GM18519 (cell line): ENCODE measurements at regions not wholly inside any gene's neighbourhood (a gene's known extent, or its start where the extent isn't known, plus 50 kb on each side); places are given as distances from the start of the nearest gene placed in this dataset.

Source experiments
- ATAC-seq: cut with Tn5 transposase; IDR thresholded peaks from one replicate; pipeline ENCODE4 v1.9.1; 2021; ENCODE audit warnings: mild to moderate bottlenecking, moderate library complexity; ENCODE audit not compliant: unreplicated experiment, low FRiP score

DNA sequence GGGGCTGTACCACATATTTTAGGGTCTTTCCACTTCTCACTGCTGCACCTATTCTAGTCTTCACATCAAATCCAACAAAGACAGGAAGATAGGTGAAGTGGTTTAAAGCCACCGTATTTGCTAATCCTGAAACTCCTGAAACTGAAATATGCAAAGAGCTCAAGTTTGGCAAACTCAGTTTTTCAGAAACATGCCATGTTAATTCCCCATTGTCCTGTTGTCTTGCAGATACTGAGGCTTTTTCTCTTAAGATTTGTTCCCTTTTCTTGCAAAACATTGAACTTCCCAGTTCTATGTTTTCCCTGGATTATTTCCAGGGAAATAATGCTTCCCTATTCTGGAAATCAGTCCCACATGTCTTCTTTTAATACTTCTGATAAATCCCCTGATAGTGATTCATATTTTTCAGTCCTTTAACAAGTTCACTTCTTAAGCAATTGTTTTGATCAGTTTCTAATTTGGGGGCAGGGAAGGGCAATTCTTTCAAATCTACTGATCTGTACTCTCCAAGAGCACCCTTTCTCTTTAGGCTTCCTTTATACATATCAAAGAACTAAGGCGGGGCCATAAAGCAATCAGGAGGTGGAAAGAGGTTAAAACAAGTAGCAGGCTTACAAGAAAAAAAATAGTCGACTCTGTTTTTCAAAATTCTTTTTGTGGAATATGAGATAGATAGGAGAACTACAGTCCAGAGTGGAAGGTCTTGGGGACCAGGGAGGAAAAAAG lies 648.5 kb downstream of the BNC2 start:
- peak; percentile 81 for ATAC-seq

DNA sequence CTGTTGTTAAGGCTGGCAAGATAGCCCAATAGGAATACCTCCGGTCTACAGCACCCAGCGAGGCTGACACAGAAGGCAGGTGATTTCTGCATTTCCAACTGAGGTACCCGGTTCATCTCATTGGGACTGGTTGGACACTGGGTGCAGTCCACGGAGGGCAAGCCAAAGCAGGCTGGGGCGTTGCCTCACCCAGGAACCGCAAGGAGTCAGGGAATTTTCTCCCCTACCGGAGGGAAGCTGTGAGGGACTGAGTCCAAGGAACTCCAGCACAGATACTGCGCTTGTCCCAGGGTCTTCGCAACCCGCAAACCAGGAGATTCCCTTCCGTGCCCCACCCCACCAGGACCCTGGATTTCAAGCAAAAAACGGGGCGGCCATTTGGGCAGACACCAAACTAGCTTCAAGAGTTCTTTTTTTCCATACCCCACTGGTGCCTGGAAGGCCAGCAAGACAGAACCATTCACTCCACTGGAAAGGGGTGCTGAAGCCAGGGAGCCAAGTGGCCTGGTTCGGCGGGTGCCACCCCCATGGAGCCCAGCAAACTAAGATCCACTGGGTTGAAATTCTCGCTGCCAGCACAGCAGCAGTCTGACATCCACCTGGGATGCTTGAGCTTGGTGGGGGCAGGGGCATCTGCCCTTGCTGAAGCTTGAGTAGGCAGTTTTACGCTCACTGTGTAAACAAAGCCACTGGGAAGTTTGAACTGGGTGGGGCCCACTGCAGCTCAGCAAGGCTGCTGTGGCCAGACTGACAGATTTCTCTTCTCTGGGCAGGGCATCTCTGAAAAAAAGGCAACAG lies 647.2 kb downstream of the BNC2 start:
- ATAC-seq: no peak

DNA sequence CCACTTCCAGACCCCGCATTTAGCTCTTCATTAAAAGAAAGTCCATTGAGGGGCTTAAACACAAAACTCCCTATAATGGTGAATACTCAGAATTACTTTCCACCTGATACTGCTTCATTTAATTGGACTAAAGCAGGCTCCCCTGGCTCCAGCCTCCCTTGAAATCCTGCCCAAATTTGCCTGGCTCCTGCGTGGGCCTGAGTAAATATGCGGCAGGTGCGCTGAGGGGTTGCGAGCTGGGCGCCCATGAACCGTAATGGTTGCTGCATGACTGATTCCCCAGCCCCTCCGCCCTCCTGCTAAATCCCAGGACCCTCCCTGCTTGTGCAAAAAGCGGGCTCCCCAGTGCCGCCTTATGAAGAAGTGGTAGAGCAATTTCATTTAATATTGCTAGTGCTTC lies 639.7 kb downstream of the BNC2 start:
- no peak for ATAC-seq

GRCh38 chr9:16236311-16236710 lies 634.2 kb downstream of the BNC2 start:
- no peak for ATAC-seq

DNA sequence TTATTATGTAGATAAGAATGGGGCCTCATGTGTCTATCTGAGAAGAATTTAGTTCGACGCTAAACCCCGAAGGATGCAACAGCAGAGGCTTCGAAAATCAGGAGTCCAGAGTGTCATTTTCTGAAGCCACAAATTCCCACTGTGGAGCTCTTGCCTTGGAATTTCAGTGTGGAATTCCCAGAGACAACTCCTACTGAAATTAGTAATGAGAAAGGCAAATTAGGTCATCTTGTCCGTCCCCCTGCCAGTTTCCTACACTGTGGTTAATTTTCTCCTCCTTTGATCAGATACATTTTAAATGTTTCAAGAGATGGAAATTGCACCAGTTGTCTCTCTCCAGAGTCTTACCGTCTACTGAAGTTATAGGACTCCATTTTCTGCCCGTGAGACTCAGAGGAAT lies 633.6 kb downstream of the BNC2 start:
- no peak for ATAC-seq

GRCh38 chr9:16238623-16239138 lies 631.8 kb downstream of the BNC2 start:
- ATAC-seq: no peak

DNA sequence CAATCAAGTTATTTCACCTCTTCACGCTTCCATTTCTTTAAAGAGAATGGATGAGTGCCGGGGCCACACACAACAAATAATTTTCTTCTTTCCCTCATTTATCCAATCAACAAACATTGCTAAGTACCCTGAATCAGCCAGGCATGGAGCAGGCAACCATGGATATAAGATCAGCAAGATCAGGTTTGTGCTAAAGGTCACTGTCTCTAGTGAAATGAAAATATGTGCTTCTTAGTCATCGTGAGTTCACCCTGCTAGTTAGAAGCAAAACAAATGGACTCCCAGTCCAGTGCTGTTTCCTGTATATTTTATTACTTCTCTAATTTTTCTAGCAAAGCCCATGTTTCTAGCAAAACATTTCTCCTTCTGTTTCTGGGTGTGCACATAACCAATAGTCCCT lies 629.2 kb downstream of the BNC2 start:
- ATAC-seq: no peak

GRCh38 chr9:16243798-16244197 lies 626.7 kb downstream of the BNC2 start:
- no peak for ATAC-seq

DNA sequence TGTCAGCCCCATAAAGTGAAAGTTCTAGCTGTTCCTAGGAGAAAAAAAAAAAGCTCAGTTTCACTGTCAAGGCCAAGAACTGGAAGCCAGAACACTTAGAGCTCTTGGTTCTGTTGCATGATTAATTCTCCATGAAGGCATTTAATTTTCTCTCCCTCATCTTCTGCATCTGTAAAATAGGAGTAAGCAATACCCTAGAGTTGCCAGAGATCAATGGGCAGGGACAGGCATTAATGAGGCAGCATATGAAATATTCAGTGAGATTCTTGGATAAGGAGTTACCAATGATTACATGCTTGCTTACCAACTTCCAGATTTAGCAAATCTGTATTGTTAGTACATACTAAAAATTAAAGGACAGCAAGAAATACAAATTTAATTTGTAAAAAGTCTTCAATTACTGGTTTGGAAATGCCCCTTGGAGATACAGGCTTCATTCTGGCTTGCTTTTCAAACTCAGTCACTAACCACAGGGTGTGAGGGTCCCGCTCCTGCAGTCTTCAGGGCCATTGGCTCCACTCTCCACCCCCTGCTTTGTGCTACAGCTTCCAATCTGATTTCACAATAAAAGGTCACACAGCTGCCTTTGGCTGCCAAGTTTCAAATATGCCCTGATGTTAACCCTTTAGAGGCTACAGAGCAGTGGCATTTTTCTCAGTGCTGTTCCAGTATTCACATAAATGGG lies 624.6 kb downstream of the BNC2 start:
- no peak for ATAC-seq

DNA sequence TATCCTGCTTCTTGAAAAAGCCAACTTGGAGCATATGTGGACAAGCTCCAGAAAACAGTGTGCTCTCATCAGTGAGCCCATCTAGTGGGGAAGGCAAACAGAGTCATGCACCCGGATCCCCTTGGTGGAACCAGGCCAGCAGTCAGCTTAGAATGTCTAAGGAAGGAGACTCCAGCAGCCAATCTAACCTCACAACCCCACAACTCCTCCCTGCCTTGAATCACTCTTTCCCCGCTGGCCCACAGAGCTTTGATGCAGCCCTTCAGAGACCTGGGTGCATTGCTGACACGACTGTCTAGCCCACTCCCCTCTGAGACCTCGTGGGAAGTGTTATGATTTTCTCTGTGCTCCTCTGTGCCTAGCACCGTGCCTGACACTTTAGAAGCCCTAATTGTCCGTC lies 623.7 kb downstream of the BNC2 start:
- ATAC-seq: no peak

DNA sequence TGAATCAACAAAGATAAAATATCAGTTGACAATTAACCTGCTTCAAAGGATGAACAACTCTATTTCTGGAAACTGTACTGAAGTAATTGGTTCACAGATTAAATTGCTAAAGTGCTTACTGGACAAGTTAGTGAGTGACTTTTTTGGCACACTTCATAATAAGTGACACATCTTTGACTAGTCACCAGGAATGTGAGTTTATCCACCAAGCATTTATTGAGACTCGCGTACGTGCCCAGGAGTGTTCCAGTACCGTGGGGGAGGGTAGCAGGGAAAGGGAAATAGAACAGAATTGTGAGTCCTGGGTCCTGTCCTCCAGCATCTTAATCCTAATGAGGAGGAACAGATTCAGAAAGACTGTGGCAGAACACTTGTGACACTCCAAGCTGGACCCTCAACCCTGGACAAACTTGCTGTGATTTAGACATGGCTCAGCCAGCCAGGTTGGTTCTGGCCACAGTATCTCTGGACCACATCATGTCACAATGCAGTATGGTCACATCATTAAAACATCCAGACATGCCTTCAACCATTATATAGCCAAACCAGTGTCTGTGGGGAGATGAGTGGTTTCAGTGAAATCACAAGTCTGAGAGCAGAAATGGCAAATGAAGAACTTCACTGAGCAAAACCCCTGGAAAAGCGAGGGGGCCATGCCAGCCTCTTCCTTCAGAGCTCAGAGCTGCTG lies 623.1 kb downstream of the BNC2 start:
- ATAC-seq: no peak

DNA sequence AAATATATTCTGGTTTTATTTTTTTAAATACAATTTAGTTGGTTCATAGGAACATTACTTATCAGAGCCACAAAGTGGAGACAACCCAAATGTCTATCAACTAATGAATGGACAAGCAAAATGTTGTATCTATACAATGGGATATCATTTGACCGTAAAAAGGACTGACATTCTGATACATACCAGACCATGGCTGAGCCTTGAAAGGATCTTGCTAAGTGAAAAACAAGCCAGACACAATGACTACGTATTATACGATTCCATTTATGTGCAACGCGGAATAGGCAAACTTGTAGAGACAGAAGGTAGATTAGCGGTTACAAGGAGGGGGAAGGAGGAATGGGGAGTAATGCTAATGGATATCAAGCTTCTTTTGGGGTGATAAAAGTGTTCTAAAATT lies 621.6 kb downstream of the BNC2 start:
- no peak for ATAC-seq

DNA sequence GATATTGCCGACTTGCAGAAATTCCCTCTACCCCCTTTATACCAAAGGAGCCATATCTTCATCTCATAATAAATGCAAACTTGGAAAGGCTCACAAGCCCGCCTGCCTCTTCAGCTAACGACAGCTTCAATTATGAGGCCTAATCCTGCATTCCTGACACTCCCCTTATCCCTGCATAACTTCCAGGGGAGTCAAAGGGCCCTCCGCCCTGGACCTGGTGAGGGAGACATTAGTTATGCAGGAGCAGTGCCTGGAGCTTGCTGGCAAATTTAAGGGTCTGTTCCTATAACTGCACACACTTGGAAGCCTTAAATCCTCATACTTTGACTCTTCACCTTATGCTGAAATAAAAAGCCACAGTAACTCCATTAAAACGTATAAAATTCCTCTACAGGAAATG lies 617.9 kb downstream of the BNC2 start:
- ATAC-seq: no peak

DNA sequence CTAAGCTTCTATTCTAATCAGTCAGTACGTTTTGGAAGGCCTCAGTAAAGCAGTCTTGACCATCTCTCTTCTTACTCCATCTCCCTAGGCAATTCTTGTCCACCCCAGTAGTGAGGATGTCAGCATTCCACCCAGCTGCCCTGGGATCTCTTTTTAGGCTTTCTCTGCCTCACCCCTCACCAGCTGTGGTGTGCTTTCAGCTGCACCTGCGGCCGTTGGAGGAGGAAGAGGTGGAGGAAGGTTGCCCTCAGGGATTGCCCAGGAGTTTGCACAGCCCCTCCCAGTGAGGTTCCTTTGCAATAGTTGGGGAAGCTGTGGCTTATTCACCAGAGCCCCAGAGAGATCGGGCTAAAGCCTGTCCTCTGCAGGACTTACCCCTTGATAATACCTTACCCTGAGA lies 615.8 kb downstream of the BNC2 start:
- no peak for ATAC-seq

DNA sequence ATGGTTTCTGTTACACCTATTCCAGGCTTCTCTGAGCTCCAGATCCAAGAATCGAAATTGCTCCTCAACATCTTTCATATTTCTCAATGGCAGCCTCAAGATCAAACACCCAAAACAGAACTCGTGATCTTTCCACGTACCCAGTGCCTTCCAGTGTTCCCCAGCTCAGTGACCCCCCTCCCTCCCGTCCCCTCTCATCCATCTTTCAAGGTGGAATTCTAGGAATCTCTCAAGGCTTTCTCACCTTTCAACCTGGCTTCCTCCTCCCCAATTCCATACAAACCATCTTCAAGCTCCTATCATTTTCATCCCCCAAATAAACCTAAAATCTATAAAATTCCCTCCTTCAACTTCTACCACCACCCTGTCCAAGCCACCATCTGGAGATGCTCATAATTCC lies 615.3 kb downstream of the BNC2 start:
- ATAC-seq: no peak

DNA sequence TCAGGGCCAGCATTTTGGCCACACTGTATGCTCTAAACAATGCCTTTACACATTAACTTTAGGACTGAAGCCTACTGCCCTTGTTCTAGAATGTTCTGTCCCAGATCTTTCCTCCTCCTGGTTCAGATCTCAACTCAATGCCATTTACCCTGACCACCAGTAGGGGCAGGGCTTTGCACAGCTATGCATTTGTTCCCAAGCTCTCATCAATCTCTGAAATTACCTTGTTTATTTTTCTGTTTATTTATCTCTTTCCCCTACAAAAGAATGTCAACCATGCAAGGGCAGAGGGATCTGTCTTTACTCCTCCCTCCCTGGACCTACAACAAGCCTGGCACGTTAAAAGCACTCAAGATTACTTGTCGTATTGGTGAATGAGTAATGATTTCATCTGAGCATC lies 612.9 kb downstream of the BNC2 start:
- no peak for ATAC-seq

DNA sequence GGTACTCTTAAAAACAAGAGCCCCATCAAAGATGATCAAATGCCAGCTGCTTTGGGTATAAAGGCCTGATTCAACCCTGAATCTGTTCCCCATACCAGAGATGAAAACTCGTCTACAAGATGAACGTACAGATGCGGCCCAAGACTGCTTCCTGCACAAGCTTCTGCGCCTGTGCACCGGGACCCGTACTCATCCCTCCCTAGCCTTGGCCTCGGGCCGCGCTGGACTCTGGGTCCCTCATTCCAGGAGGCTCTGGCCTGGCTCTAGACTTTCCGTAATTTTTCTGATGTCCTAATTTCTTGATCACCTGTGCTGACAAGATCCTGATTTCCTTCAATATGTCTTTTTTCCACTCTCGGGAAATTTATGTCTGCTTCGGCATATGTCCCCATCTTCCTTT lies 612.3 kb downstream of the BNC2 start:
- ATAC-seq: no peak

GRCh38 chr9:16258708-16259107 lies 611.8 kb downstream of the BNC2 start:
- peak; percentile 81 for ATAC-seq

DNA sequence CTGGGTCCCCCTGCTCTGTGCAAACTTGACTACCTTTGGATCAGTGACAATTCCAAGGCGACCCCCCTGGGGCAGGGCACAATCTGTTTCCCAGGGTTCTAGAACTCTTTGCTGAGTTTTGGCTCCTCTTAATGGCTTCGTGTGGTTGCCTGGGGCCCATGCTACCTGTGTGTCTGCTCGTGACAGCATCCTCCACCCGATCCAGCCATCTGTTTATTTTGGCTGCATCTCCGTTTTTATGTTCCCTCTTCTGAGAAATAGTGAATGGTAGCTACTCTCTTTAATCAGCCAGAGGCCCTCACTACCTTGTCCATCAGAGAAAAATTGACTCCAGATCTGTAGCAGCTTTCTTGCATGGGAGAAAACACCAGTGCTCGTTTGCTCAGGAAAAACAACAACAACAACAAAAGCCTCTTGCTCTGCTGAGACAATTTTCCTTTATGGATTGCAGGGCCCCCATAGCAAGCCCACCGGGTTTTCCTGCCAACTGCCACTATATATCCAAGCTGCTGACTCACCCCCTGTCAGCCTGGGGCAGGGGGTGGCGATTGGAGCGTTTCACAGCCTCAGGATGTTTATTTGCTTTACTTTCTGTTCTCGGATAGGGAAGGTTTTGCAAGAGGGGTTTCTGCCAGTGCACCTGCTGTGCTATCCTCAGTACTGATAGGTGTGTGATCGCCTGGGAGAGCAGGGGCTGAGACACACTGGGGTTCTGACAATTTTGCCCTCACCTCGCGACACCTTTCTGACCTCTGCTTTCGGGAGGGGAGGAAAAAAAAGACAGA lies 607.8 kb downstream of the BNC2 start:
- ATAC-seq: no peak

GRCh38 chr9:16265688-16266087 lies 604.8 kb downstream of the BNC2 start:
- ATAC-seq: no peak
